AG20443 (cell line): ENCODE measurements at regions not wholly inside any gene's neighbourhood (a gene's known extent, or its start where the extent isn't known, plus 50 kb on each side); places are given as distances from the start of the nearest gene placed in this dataset.
"Not testable (repeated sequence)": the region's sequence is repeated elsewhere in the genome, so short reads cannot be mapped to it uniquely, and the experiment has no call there.

Experiments used
- DNase-seq: peaks from one replicate; pipeline ENCODE4 v3.0.0; 2012; ENCODE audit warnings: low spot score, mixed read lengths

- no peak for DNase-seq
Observed at GRCh38 chr6:134634966-134635365, 314.9 kb downstream of the ALDH8A1 start.

GRCh38 chr6:134634466-134634865 lies 315.4 kb downstream of the ALDH8A1 start:
- no peak for DNase-seq

- DNase-seq, result not testable (repeated sequence)
Observed at GRCh38 chr6:134632982-134633940, 315.3 kb upstream of the SGK1 start.

- DNase-seq, result no peak
Observed at GRCh38 chr6:134632024-134632423, 314.1 kb upstream of the SGK1 start.

- no peak for DNase-seq
Observed at GRCh38 chr6:134631398-134631924, 313.5 kb upstream of the SGK1 start.

GRCh38 chr6:134630508-134631121 lies 312.7 kb upstream of the SGK1 start:
- no peak for DNase-seq

- DNase-seq, result no peak
Observed at GRCh38 chr6:134628154-134628553, 310.2 kb upstream of the SGK1 start.

- DNase-seq, result no peak
Observed at GRCh38 chr6:134627707-134628106, 309.8 kb upstream of the SGK1 start.

- DNase-seq, result no peak
Observed at GRCh38 chr6:134626589-134626988, 308.7 kb upstream of the SGK1 start.

- peak; percentile 20 for DNase-seq
Observed at GRCh38 chr6:134626086-134626485, 308.2 kb upstream of the SGK1 start.

GRCh38 chr6:134624781-134625180 lies 306.9 kb upstream of the SGK1 start:
- DNase-seq, result no peak

GRCh38 chr6:134623401-134623800 lies 305.5 kb upstream of the SGK1 start:
- no peak for DNase-seq

GRCh38 chr6:134622382-134623173 lies 304.7 kb upstream of the SGK1 start:
- no peak for DNase-seq

GRCh38 chr6:134621858-134622257 lies 303.9 kb upstream of the SGK1 start:
- DNase-seq, result peak; percentile 33

- peak; percentile 80 for DNase-seq
Observed at GRCh38 chr6:134619789-134620188, 301.9 kb upstream of the SGK1 start.

GRCh38 chr6:134619077-134619476 lies 301.2 kb upstream of the SGK1 start:
- DNase-seq, result no peak

- DNase-seq, result no peak
Observed at GRCh38 chr6:134614606-134615485, 296.9 kb upstream of the SGK1 start.

GRCh38 chr6:134612128-134612527 lies 294.2 kb upstream of the SGK1 start:
- DNase-seq, result not testable (repeated sequence)

GRCh38 chr6:134610411-134610810 lies 292.5 kb upstream of the SGK1 start:
- DNase-seq, result no peak

- no peak for DNase-seq
Observed at GRCh38 chr6:134609716-134610261, 291.9 kb upstream of the SGK1 start.

- no peak for DNase-seq
Observed at GRCh38 chr6:134607411-134607810, 289.5 kb upstream of the SGK1 start.
